DND-41 (cell line): ENCODE measurements at regions not wholly inside any gene's neighbourhood (a gene's known extent, or its start where the extent isn't known, plus 50 kb on each side); places are given as distances from the start of the nearest gene placed in this dataset.

Experiments
- ATAC-seq: fragments of 200-7000 bp; cut with Tn5 transposase; 3 replicates; pipeline ENCODE4 v1.9.1; 2021; ENCODE audit warnings: low read depth; ENCODE audit not compliant: insufficient read depth
- DNase-seq: peaks from one replicate; pipeline ENCODE4 v3.0.0-alpha.2; 2020
- H2AFZ ChIP-seq: 2 replicates; pipeline ENCODE4 v1.6.0; 2012; ENCODE audit warnings: low read depth, low read length
- H3K27ac ChIP-seq: 2 replicates; pipeline ENCODE4 v1.5.1; 2012; ENCODE audit warnings: low read length, inconsistent platforms
- H3K27me3 ChIP-seq: fragments of 200-600 bp; sonication (generic); 2 replicates; pipeline ENCODE4 v1.6.0; 2012; ENCODE audit warnings: low read length, mild to moderate bottlenecking, inconsistent platforms; ENCODE audit not compliant: insufficient read depth, poor library complexity
- H3K36me3 ChIP-seq: 2 replicates; pipeline ENCODE4 v1.5.1; 2012; ENCODE audit warnings: low read length, inconsistent platforms; ENCODE audit not compliant: insufficient read depth
- H3K4me1 ChIP-seq: 2 replicates; pipeline ENCODE4 v1.5.1; 2012; ENCODE audit warnings: mild to moderate bottlenecking, low read length; ENCODE audit not compliant: insufficient read depth
- H3K4me2 ChIP-seq: 2 replicates; pipeline ENCODE4 v1.6.0; 2012; ENCODE audit warnings: mild to moderate bottlenecking, moderate library complexity, low read length, inconsistent platforms; ENCODE audit not compliant: insufficient read depth
- H3K4me3 ChIP-seq, 2 experiments: fragments of 200-600 bp in 1 of 2; shearing (Covaris generic) in 1 of 2; 2 replicates each; pipeline ENCODE4 v1.5.1; 2012 to 2016; ENCODE audit warnings: inconsistent platforms in 2 of 2, low read length in 2 of 2, mild to moderate bottlenecking in 2 of 2, low read depth in 1 of 2, moderate library complexity in 1 of 2
- H3K79me2 ChIP-seq: 2 replicates; pipeline ENCODE4 v1.6.0; 2012; ENCODE audit warnings: low read length, inconsistent platforms; ENCODE audit not compliant: insufficient read depth
- H3K9ac ChIP-seq: 2 replicates; pipeline ENCODE4 v1.6.0; 2012; ENCODE audit warnings: low read depth, mild to moderate bottlenecking, inconsistent platforms, low read length, moderate library complexity
- H3K9me3 ChIP-seq: 2 replicates; pipeline ENCODE4 v1.5.1; 2012; ENCODE audit warnings: low read length, moderate library complexity, mild to moderate bottlenecking, inconsistent platforms; ENCODE audit not compliant: insufficient read depth, severe bottlenecking
- H4K20me1 ChIP-seq: 2 replicates; pipeline ENCODE4 v1.6.0; 2012; ENCODE audit warnings: low read length; ENCODE audit not compliant: insufficient read depth
- CTCF ChIP-seq: IDR thresholded peaks from 2 replicates; pipeline ENCODE4 v1.5.1; 2012; ENCODE audit warnings: borderline replicate concordance, low read length, moderate library complexity, mild to moderate bottlenecking; ENCODE audit not compliant: poor library complexity, severe bottlenecking; ENCODE audit errors: extremely low read depth
- EZH2 ChIP-seq: IDR thresholded peaks from 3 replicates; pipeline ENCODE4 v1.6.1; 2012; ENCODE audit warnings: borderline replicate concordance, low read depth, mild to moderate bottlenecking, moderate library complexity, low read length, inconsistent platforms; ENCODE audit not compliant: severe bottlenecking

- DNase-seq (no peak), ATAC-seq (no peak)
- H4K20me1 ChIP-seq, result no peaks in the 10 kb centered on the region
- H3K36me3 ChIP-seq, result no peaks in the 10 kb centered on the region
- no peak overlapping the region for H3K4me3 ChIP-seq
- no peak overlapping the region for H3K9ac ChIP-seq
- no peaks in the 10 kb centered on the region for H3K9me3 ChIP-seq
- no peak overlapping the region for H3K27ac ChIP-seq
- peaks cover 3% of the 10 kb centered on the region for H3K27me3 ChIP-seq
- H3K79me2 ChIP-seq, result no peaks in the 10 kb centered on the region
- TF ChIP-seq CTCF, result no peak
- TF ChIP-seq EZH2, result no peak
- H3K4me2 ChIP-seq, result no peak overlapping the region
- no peaks in the 10 kb centered on the region for H3K4me1 ChIP-seq
- H2AFZ ChIP-seq, result no peak overlapping the region
Measured at GRCh38 chr18:24987303-24988252, 364.4 kb downstream of the ZNF521 start.

GRCh38 chr18:24988253-24988840, 363.6 kb downstream of the ZNF521 start:
- Histone ChIP-seq H3K27me3 (peaks cover 3% of the 10 kb centered on the region), H3K79me2 (no peaks in the 10 kb centered on the region), H3K9me3 (no peaks in the 10 kb centered on the region), H3K4me1 (no peaks in the 10 kb centered on the region), H4K20me1 (no peaks in the 10 kb centered on the region), H3K4me3 (no peak overlapping the region), H3K36me3 (no peaks in the 10 kb centered on the region), H3K27ac (no peak overlapping the region), H3K4me2 (no peak overlapping the region), H3K9ac (no peak overlapping the region), H2AFZ (no peak overlapping the region)
- DNase-seq (no peak), ATAC-seq (no peak)
- TF ChIP-seq EZH2, result no peak
- no peak for TF ChIP-seq CTCF

- no peak overlapping the region for H2AFZ ChIP-seq
- H3K9me3 ChIP-seq, result no peaks in the 10 kb centered on the region
- no peaks in the 10 kb centered on the region for H3K36me3 ChIP-seq
- no peaks in the 10 kb centered on the region for H4K20me1 ChIP-seq
- H3K9ac ChIP-seq, result no peak overlapping the region
- DNase-seq, result no peak
- no peaks in the 10 kb centered on the region for H3K79me2 ChIP-seq
- no peak for ATAC-seq
- H3K27me3 ChIP-seq, result peaks cover 3% of the 10 kb centered on the region
- H3K4me3 ChIP-seq, result no peak overlapping the region
- no peaks in the 10 kb centered on the region for H3K4me1 ChIP-seq
- H3K4me2 ChIP-seq, result no peak overlapping the region
- H3K27ac ChIP-seq, result no peak overlapping the region
- TF ChIP-seq CTCF, result no peak
- TF ChIP-seq EZH2, result no peak
Measured at GRCh38 chr18:24989760-24990593, 362.0 kb downstream of the ZNF521 start.
